ENCODE measurements at regions not wholly inside any gene's neighbourhood (a gene's known extent, or its start where the extent isn't known, plus 50 kb on each side); places are given as distances from the start of the nearest gene placed in this dataset.

GRCh38 chr16:25614716-25615265 lies 77.0 kb upstream of the HS3ST4 start:
- TF ChIP-seq, protein P1, sequence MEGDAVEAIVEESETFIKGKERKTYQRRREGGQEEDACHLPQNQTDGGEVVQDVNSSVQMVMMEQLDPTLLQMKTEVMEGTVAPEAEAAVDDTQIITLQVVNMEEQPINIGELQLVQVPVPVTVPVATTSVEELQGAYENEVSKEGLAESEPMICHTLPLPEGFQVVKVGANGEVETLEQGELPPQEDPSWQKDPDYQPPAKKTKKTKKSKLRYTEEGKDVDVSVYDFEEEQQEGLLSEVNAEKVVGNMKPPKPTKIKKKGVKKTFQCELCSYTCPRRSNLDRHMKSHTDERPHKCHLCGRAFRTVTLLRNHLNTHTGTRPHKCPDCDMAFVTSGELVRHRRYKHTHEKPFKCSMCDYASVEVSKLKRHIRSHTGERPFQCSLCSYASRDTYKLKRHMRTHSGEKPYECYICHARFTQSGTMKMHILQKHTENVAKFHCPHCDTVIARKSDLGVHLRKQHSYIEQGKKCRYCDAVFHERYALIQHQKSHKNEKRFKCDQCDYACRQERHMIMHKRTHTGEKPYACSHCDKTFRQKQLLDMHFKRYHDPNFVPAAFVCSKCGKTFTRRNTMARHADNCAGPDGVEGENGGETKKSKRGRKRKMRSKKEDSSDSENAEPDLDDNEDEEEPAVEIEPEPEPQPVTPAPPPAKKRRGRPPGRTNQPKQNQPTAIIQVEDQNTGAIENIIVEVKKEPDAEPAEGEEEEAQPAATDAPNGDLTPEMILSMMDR (IDR thresholded peaks at IDR 0.05): no peak
- H3K4me1 ChIP-seq (ENCODE audit: control insufficient read depth, insufficient read depth, low read length): no peaks in the 10 kb centered on the region
- no peak overlapping the region for H3K4me3 ChIP-seq (ENCODE audit: low read length)
- peaks cover 0 to 4% of the 10 kb centered on the region in 2 donors for H3K27me3 Mint-ChIP-seq (ENCODE audit: low read depth in 2 of 2)
- no peaks in the 10 kb centered on the region for H3K9me3 Mint-ChIP-seq
- H3K4me1 Mint-ChIP-seq: no peaks in the 10 kb centered on the region
- no peak overlapping the region for H3K27ac ChIP-seq (ENCODE audit: low read length)
- WGBS (ENCODE audit: insufficient coverage): 87% methylated on average over 8 of the region's 8 CpGs
- H3K36me3 Mint-ChIP-seq: no peaks in the 10 kb centered on the region
- no peaks in the 10 kb centered on the region for H3K9me3 ChIP-seq (ENCODE audit: control insufficient read depth, insufficient read depth, low read length)
- intact Hi-C loops (cut with micrococcal nuclease): no loop called here
- DNase-seq: no peak
- no peaks in the 10 kb centered on the region for H3K27me3 ChIP-seq (ENCODE audit: control insufficient read depth, insufficient read depth, low read length)
- ATAC-seq: no peak
- H3K27ac Mint-ChIP-seq: no peak overlapping the region
- no peak overlapping the region for H3K4me3 Mint-ChIP-seq
- H3K36me3 ChIP-seq (ENCODE audit: control insufficient read depth, insufficient read depth, low read length): no peaks in the 10 kb centered on the region

DNA sequence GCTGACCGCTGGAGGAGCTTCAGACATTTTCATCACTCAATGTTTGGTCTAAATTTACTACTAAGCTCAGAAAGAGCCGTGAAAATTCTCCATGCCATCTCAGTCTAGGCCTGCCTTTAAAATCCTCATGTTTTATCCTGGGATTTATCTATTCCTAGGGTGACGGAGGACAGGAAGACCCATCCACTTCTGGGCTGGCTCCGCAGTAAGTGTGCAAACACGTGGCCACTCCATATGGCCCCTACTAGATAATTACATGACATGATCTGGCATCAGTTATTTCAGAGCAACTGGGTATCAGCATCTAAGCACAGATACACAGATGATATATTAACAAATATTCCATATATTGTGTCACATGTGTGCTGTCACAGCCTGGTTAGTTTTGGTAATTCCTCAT lies 77.8 kb upstream of the HS3ST4 start:
- no peaks in the 10 kb centered on the region for H3K4me1 Mint-ChIP-seq

GRCh38 chr16:25608002-25608401 lies 83.8 kb upstream of the HS3ST4 start:
- DNase-seq: no peak

More for the DNA sequence above, 77.8 kb upstream of the HS3ST4 start:
- Histone ChIP-seq H3K9me3 (ENCODE audit: control insufficient read depth, insufficient read depth, low read length) (no peaks in the 10 kb centered on the region), H3K36me3 (ENCODE audit: control insufficient read depth, insufficient read depth, low read length) (no peaks in the 10 kb centered on the region), H3K4me1 (ENCODE audit: control insufficient read depth, insufficient read depth, low read length) (no peaks in the 10 kb centered on the region), H3K27me3 (ENCODE audit: control insufficient read depth, insufficient read depth, low read length) (no peaks in the 10 kb centered on the region), H3K4me3 (ENCODE audit: low read length) (no peak overlapping the region), H3K27ac (ENCODE audit: low read length) (no peak overlapping the region)
- no peaks in the 10 kb centered on the region for H3K36me3 Mint-ChIP-seq
- 78% methylated on average over 5 of the region's 5 CpGs for WGBS (ENCODE audit: insufficient coverage)
- peaks cover 0 to 4% of the 10 kb centered on the region in 2 donors for H3K27me3 Mint-ChIP-seq (ENCODE audit: low read depth in 2 of 2)
- ATAC-seq (no peak), DNase-seq (no peak)
- no peak overlapping the region for H3K27ac Mint-ChIP-seq
- TF ChIP-seq, protein P1 (IDR thresholded peaks at IDR 0.05): no peak
- H3K9me3 Mint-ChIP-seq: no peaks in the 10 kb centered on the region
- intact Hi-C loops (cut with micrococcal nuclease): no loop called here
- H3K4me3 Mint-ChIP-seq: no peak overlapping the region

More at GRCh38 chr16:25608002-25608401, 83.8 kb upstream of the HS3ST4 start:
- Histone ChIP-seq H3K27me3 (ENCODE audit: control insufficient read depth, insufficient read depth, low read length) (no peaks in the 10 kb centered on the region), H3K27ac (ENCODE audit: low read length) (no peak overlapping the region), H3K4me3 (ENCODE audit: low read length) (no peak overlapping the region), H3K4me1 (ENCODE audit: control insufficient read depth, insufficient read depth, low read length) (no peaks in the 10 kb centered on the region), H3K36me3 (ENCODE audit: control insufficient read depth, insufficient read depth, low read length) (no peaks in the 10 kb centered on the region), H3K9me3 (ENCODE audit: control insufficient read depth, insufficient read depth, low read length) (no peaks in the 10 kb centered on the region)
- peaks cover 0 to 5% of the 10 kb centered on the region in 2 donors for H3K27me3 Mint-ChIP-seq (ENCODE audit: low read depth in 2 of 2)
- peaks cover 0 to 2% of the 10 kb centered on the region in 2 donors for H3K9me3 Mint-ChIP-seq
- intact Hi-C loops (cut with micrococcal nuclease): no loop called here
- WGBS (ENCODE audit: insufficient coverage): 70% methylated on average over 9 of the region's 9 CpGs
- H3K27ac Mint-ChIP-seq: no peak overlapping the region
- H3K4me1 Mint-ChIP-seq: no peaks in the 10 kb centered on the region
- no peak overlapping the region for H3K4me3 Mint-ChIP-seq
- TF ChIP-seq, protein P1 (IDR thresholded peaks at IDR 0.05): no peak
- H3K36me3 Mint-ChIP-seq: no peaks in the 10 kb centered on the region
- ATAC-seq: no peak

All from natural killer cell (primary cell).